ENCODE measurements at regions not wholly inside any gene's neighbourhood (a gene's known extent, or its start where the extent isn't known, plus 50 kb on each side); places are given as distances from the start of the nearest gene placed in this dataset.
"Not testable (repeated sequence)": the region's sequence is repeated elsewhere in the genome, so short reads cannot be mapped to it uniquely, and the experiment has no call there.

GRCh38 chr10:124150189-124150806, 56.9 kb upstream of the CHST15 start:
- no peak for DNase-seq

GRCh38 chr10:124149189-124150042, 56.0 kb upstream of the CHST15 start:
- DNase-seq = no peak

GRCh38 chr10:124148509-124149188, 55.3 kb upstream of the CHST15 start:
- not testable (repeated sequence) for DNase-seq

GRCh38 chr10:124146483-124146882, 53.1 kb upstream of the CHST15 start:
- no peak for DNase-seq

GRCh38 chr10:124145109-124145870, 51.9 kb upstream of the CHST15 start:
- no peak for DNase-seq

- DNase-seq = no peak
Measured at GRCh38 chr10:124144536-124144935, 51.1 kb upstream of the CHST15 start.

- no peak for DNase-seq
Measured at GRCh38 chr10:124143721-124144120, 50.3 kb upstream of the CHST15 start.

Measured in right lung (tissue), 2 donors.